Pancreas (tissue), 10 donors: ENCODE measurements at regions not wholly inside any gene's neighbourhood (a gene's known extent, or its start where the extent isn't known, plus 50 kb on each side); places are given as distances from the start of the nearest gene placed in this dataset.
A peak's percentile ranks its signal among the peaks of the same experiment; 100 is the strongest.

ENCODE experiments used
- ATAC-seq, 4 donors: fragments of 200-7000 bp; cut with Tn5 transposase; one replicate each; pipeline versions ENCODE4 v1.8.0 to v1.9.1; 2020; ENCODE audit warnings: mild to moderate bottlenecking in 4 of 4, moderate library complexity in 4 of 4
- DNase-seq, 6 donors: peaks; one replicate each; pipeline ENCODE4 v3.0.0-alpha.2; 2020
- FAIRE-seq: peaks from 2 replicates; lab custom pipeline; 2012; peaks lifted over from hg19 to GRCh38; lab: Jason Lieb, UNC
- H3K27ac ChIP-seq, 4 donors: fragments of 200-600 bp; sonication (generic); 1 replicate in 3 of 4; 2 replicates in 1 of 4; pipeline versions ENCODE4 v1.5.0 to v1.8.0; 2020
- H3K27me3 ChIP-seq, 4 donors: fragments of 200-600 bp; one replicate each; pipeline ENCODE4 v1.8.0; 2021
- H3K36me3 ChIP-seq, 3 donors: fragments of 200-600 bp; sonication (generic) in 1 of 3; one replicate each; pipeline versions ENCODE4 v1.5.0 to v1.8.0; 2020 to 2021
- H3K4me1 ChIP-seq, 3 donors: fragments of 200-600 bp; one replicate each; pipeline ENCODE4 v1.8.0; 2021
- H3K4me3 ChIP-seq, 4 donors: fragments of 200-600 bp; sonication (generic) in 2 of 4; one replicate each; pipeline versions ENCODE4 v1.5.0 to v1.8.0; 2020 to 2021
- H3K9me3 ChIP-seq, 4 donors: fragments of 200-600 bp; one replicate each; pipeline ENCODE4 v1.8.0; 2021
- CTCF ChIP-seq, 4 donors: fragments of 200-600 bp; sonication (generic) in 3 of 4; IDR thresholded peaks; one replicate each; pipeline versions ENCODE4 v1.5.0 to v1.8.0; 2021; ENCODE audit warnings: antibody characterized with exemption in 4 of 4
- WGBS, 2 donors: extraction: QIAGEN DNeasy Blood & Tissue Kit; methylation state at CpG; one replicate each; pipeline ENCODE4 v1.1.7; 2013; 5-methylcytosine and 5-hydroxymethylcytosine counted together
- intact Hi-C, 3 donors: fragments of 100-400 bp; cut with DNase I; formaldehyde crosslinking; loops; one replicate each; pipeline versions ENCODE4 v1.11.1 to v1.14.2; 2022
- donor health status: healthy with polysubstance abuse.
- donor health status: DM: no; HTN: no; CAD: no; lungs with moderate emphysema.
- donor health status: DM: no; HTN: no; CAD: no.
- donor health status: control.
- donor health status: control.
- donor health status: Bipolar disorder and iron deficiency.
- donor health status: DM: yes; HTN: yes; CAD: no.
- donor health status: DM: no; HTN: no; CAD: no.
- donor health status: DM: no; HTN: no; CAD: no.
- donor health status: DM: yes; HTN: yes; CAD: no.

- TF ChIP-seq CTCF (IDR thresholded peaks at IDR 0.05): peak in 2 of 4 donors; percentile 21 to 29
- Histone ChIP-seq H3K27ac (no peak overlapping the region), H3K4me1 (peaks cover under 1 to 18% (median 7%) of the 10 kb centered on the region in 3 donors), H3K27me3 (no peaks in the 10 kb centered on the region), H3K4me3 (no peak overlapping the region), H3K9me3 (no peaks in the 10 kb centered on the region), H3K36me3 (no peaks in the 10 kb centered on the region)
- ATAC-seq (peak; percentile 75 to 89 (median 86)), FAIRE-seq (peak; percentile 26), DNase-seq (no peak)
- intact Hi-C loops: no loop called here
These were observed 367.8 kb downstream of the GASK1B start for GRCh38 chr4:157804986-157805385.

GRCh38 chr4:157803845-157804521 is 368.8 kb downstream of the GASK1B start:
- H3K4me1 ChIP-seq: peaks cover 0 to 18% (median 7%) of the 10 kb centered on the region in 3 donors
- no peak for FAIRE-seq
- H3K4me3 ChIP-seq: no peak overlapping the region
- no peaks in the 10 kb centered on the region for H3K9me3 ChIP-seq
- DNase-seq: no peak
- intact Hi-C loops: no loop called here
- TF ChIP-seq CTCF (IDR thresholded peaks at IDR 0.05): no peak
- no peaks in the 10 kb centered on the region for H3K27me3 ChIP-seq
- H3K27ac ChIP-seq: no peak overlapping the region
- WGBS, 2 donors: 44 to 47% methylated on average over 1 of the region's 1 CpG
- no peak for ATAC-seq
- no peaks in the 10 kb centered on the region for H3K36me3 ChIP-seq

DNA sequence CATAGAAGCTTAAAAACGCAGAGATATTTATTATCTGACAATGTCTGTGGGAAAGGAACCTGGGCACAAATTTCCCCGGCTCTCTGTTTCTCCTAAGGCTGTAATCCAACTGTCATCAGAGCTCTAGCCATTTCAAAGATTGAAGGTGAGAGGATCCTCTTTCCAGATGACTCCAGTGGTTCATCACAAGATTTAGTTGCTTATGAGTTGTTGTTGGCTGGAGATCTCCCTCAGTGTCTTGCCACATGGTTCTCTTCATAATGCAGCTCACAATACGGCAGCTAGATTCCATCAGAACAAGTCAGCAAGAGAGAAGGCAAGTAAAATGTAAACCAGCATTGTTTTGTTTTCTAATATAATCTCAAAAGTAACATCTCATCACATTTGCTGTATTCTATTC is 369.4 kb downstream of the GASK1B start:
- no peak for FAIRE-seq
- ATAC-seq: no peak
- Histone ChIP-seq H3K4me1 (peaks cover 0 to 18% (median 7%) of the 10 kb centered on the region in 3 donors), H3K27me3 (no peaks in the 10 kb centered on the region), H3K4me3 (no peak overlapping the region), H3K27ac (no peak overlapping the region), H3K9me3 (no peaks in the 10 kb centered on the region), H3K36me3 (no peaks in the 10 kb centered on the region)
- intact Hi-C loops: no loop called here
- TF ChIP-seq CTCF (IDR thresholded peaks at IDR 0.05): no peak
- no peak for DNase-seq
- 59 to 78% methylated on average over 3 of the region's 3 CpGs for WGBS, 2 donors

DNA sequence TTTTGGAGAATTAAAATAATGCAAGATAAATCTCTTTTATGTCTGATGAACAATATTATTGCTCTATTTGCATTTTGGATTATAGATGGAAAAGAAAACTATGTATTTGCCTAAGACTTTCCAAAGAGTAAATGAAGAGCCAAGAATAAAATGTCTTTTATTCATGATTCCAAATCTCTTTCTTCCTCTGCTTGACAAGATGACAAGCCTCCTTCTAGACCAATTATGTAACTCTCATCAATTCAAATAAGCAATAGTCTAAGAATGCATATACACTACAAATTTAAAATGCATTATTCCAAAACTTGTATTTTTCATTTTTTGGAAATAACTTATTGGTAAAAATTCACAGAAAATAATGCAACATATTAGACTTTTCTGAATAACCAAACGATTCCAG is 377.3 kb downstream of the GASK1B start:
- no peak overlapping the region for H3K4me3 ChIP-seq
- H3K36me3 ChIP-seq: no peaks in the 10 kb centered on the region
- H3K27me3 ChIP-seq: no peaks in the 10 kb centered on the region
- DNase-seq (no peak), ATAC-seq (no peak), FAIRE-seq (no peak)
- intact Hi-C loops: no loop called here
- 66 to 70% methylated on average over 1 of the region's 1 CpG for WGBS, 2 donors
- TF ChIP-seq CTCF (IDR thresholded peaks at IDR 0.05): no peak
- no peaks in the 10 kb centered on the region for H3K9me3 ChIP-seq
- H3K27ac ChIP-seq: no peak overlapping the region
- no peaks in the 10 kb centered on the region for H3K4me1 ChIP-seq

GRCh38 chr4:157792716-157793115 is 380.1 kb downstream of the GASK1B start:
- Histone ChIP-seq H3K4me3 (no peak overlapping the region), H3K27me3 (no peaks in the 10 kb centered on the region), H3K36me3 (no peaks in the 10 kb centered on the region), H3K4me1 (no peaks in the 10 kb centered on the region), H3K9me3 (no peaks in the 10 kb centered on the region), H3K27ac (no peak overlapping the region)
- intact Hi-C loops: no loop called here
- no peak for TF ChIP-seq CTCF (IDR thresholded peaks at IDR 0.05)
- no peak for FAIRE-seq
- ATAC-seq: no peak
- no peak for DNase-seq
